SK-N-SH treated with all-trans-retinoic acid at 6 μM for 48 hours (cell line): ENCODE measurements at regions not wholly inside any gene's neighbourhood (a gene's known extent, or its start where the extent isn't known, plus 50 kb on each side); places are given as distances from the start of the nearest gene placed in this dataset.

Experiments used
- ATAC-seq: fragments of 200-7000 bp; cut with Tn5 transposase; 3 replicates; pipeline ENCODE4 v1.9.1; 2020; ENCODE audit warnings: mild to moderate bottlenecking, moderate library complexity
- ARNTL ChIP-seq: fragments of 450-650 bp; formaldehyde crosslinking; IDR thresholded peaks from 2 replicates; pipeline ENCODE4 v1.5.0; 2020; ENCODE audit warnings: low read depth, mild to moderate bottlenecking, moderate library complexity, borderline replicate concordance
- BACH2 ChIP-seq: fragments of 250-450 bp; sonication (Bioruptor Pico); IDR thresholded peaks from 2 replicates; pipeline ENCODE4 v1.9.0; 2021; ENCODE audit warnings: mild to moderate bottlenecking, borderline replicate concordance
- CREB5 ChIP-seq: fragments of 250-450 bp; sonication (Bioruptor Pico); IDR thresholded peaks from 2 replicates; pipeline ENCODE4 v1.5.1; 2020; ENCODE audit warnings: low read depth, mild to moderate bottlenecking, moderate library complexity
- CSDC2 ChIP-seq: fragments of 250-450 bp; sonication (Bioruptor Pico); IDR thresholded peaks from 2 replicates; pipeline ENCODE4 v1.5.0; 2020; ENCODE audit warnings: mild to moderate bottlenecking, moderate library complexity
- CSRNP3 ChIP-seq: fragments of 250-450 bp; sonication (Bioruptor Pico); IDR thresholded peaks from 2 replicates; pipeline ENCODE4 v1.5.1; 2021; ENCODE audit warnings: mild to moderate bottlenecking, moderate library complexity
- GLIS3 ChIP-seq: fragments of 250-450 bp; sonication (Bioruptor Pico); IDR thresholded peaks from 2 replicates; pipeline ENCODE4 v1.5.0; 2020; ENCODE audit warnings: mild to moderate bottlenecking, moderate library complexity
- ISL1 ChIP-seq: fragments of 250-450 bp; sonication (Bioruptor Pico); IDR thresholded peaks from 2 replicates; pipeline ENCODE4 v2.1.2; 2022; ENCODE audit warnings: mild to moderate bottlenecking, moderate library complexity
- OSR1 ChIP-seq: fragments of 250-450 bp; sonication (Bioruptor Pico); IDR thresholded peaks from 2 replicates; pipeline ENCODE4 v1.8.0; 2022; ENCODE audit warnings: moderate library complexity, mild to moderate bottlenecking, inconsistent platforms
- PATZ1 ChIP-seq: fragments of 250-450 bp; sonication (Bioruptor Pico); IDR thresholded peaks from 2 replicates; pipeline ENCODE4 v1.8.0; 2020; ENCODE audit warnings: mild to moderate bottlenecking, moderate library complexity, borderline replicate concordance
- POU6F1 ChIP-seq: fragments of 250-450 bp; sonication (Bioruptor Pico); IDR thresholded peaks from 2 replicates; pipeline ENCODE4 v1.8.0; 2021; ENCODE audit warnings: low read depth, mild to moderate bottlenecking, moderate library complexity, borderline replicate concordance
- PPARA ChIP-seq: fragments of 250-450 bp; sonication (Bioruptor Pico); IDR thresholded peaks from 2 replicates; pipeline ENCODE4 v1.5.0; 2020; ENCODE audit warnings: mild to moderate bottlenecking, borderline replicate concordance
- RARB ChIP-seq: fragments of 250-450 bp; sonication (Bioruptor Pico); IDR thresholded peaks from 2 replicates; pipeline ENCODE4 v1.8.0; 2021; ENCODE audit warnings: mild to moderate bottlenecking, moderate library complexity
- SNAI2 ChIP-seq: fragments of 250-450 bp; sonication (Bioruptor Pico); IDR thresholded peaks from 2 replicates; pipeline ENCODE4 v1.5.0; 2020; ENCODE audit warnings: mild to moderate bottlenecking, moderate library complexity
- TCF4 ChIP-seq: fragments of 250-450 bp; sonication (Bioruptor Pico); IDR thresholded peaks from 2 replicates; pipeline ENCODE4 v1.8.0; 2021; ENCODE audit warnings: mild to moderate bottlenecking, moderate library complexity, borderline replicate concordance
- TOX ChIP-seq: fragments of 250-450 bp; sonication (Bioruptor Pico); IDR thresholded peaks from 2 replicates; pipeline ENCODE4 v1.8.0; 2021; ENCODE audit warnings: mild to moderate bottlenecking, moderate library complexity, borderline replicate concordance
- TSHZ2 ChIP-seq: fragments of 250-450 bp; sonication (Bioruptor Pico); IDR thresholded peaks from 2 replicates; pipeline ENCODE4 v1.5.0; 2020; ENCODE audit warnings: mild to moderate bottlenecking, moderate library complexity
- ZC3H10 ChIP-seq: fragments of 250-450 bp; sonication (Bioruptor Pico); IDR thresholded peaks from 2 replicates; pipeline ENCODE4 v1.5.1; 2021; ENCODE audit warnings: mild to moderate bottlenecking, moderate library complexity
- ZFP3 ChIP-seq: fragments of 250-450 bp; sonication (Bioruptor Pico); IDR thresholded peaks from 2 replicates; pipeline ENCODE4 v1.5.0; 2020; ENCODE audit warnings: mild to moderate bottlenecking, moderate library complexity
- ZFP30 ChIP-seq: fragments of 450-650 bp; formaldehyde crosslinking; IDR thresholded peaks from 2 replicates; pipeline ENCODE4 v1.5.0; 2022; ENCODE audit warnings: mild to moderate bottlenecking, moderate library complexity
- ZNF565 ChIP-seq: fragments of 450-650 bp; formaldehyde crosslinking; conservative IDR thresholded peaks from 2 replicates; pipeline ENCODE4 v1.5.0; 2020; ENCODE audit warnings: low read depth, mild to moderate bottlenecking, moderate library complexity
- ZNF70 ChIP-seq: fragments of 450-650 bp; formaldehyde crosslinking; IDR thresholded peaks from 2 replicates; pipeline ENCODE4 v1.5.0; 2020; ENCODE audit warnings: mild to moderate bottlenecking, moderate library complexity
- ZNF8 ChIP-seq: fragments of 450-650 bp; formaldehyde crosslinking; IDR thresholded peaks from 2 replicates; pipeline ENCODE4 v1.5.0; 2020; ENCODE audit warnings: mild to moderate bottlenecking, moderate library complexity

GRCh38 chr13:85019121-85019520 lies 780.1 kb downstream of the SLITRK6 start:
- no peak for ATAC-seq
- TF ChIP-seq RARB (CRISPR knock-in tag) (no peak), CSDC2 (CRISPR knock-in tag) (no peak), ZFP30 (no peak), TSHZ2 (CRISPR knock-in tag) (no peak), ZNF565 (CRISPR knock-in tag) (no peak), ZNF70 (no peak), GLIS3 (CRISPR knock-in tag) (no peak), SNAI2 (no peak), ZNF8 (no peak), ARNTL (no peak), ISL1 (CRISPR knock-in tag) (no peak), TOX (CRISPR knock-in tag) (no peak), CREB5 (CRISPR knock-in tag) (no peak), TCF4 (CRISPR knock-in tag) (no peak), OSR1 (CRISPR knock-in tag) (no peak), ZFP3 (CRISPR knock-in tag) (no peak), CSRNP3 (no peak), POU6F1 (CRISPR knock-in tag) (no peak), BACH2 (CRISPR knock-in tag) (no peak), ZC3H10 (CRISPR knock-in tag) (no peak)

GRCh38 chr13:85013006-85013405 lies 786.2 kb downstream of the SLITRK6 start:
- no peak for ATAC-seq
- no peak for TF ChIP-seq PPARA
- no peak for TF ChIP-seq ARNTL
- no peak for TF ChIP-seq BACH2 (CRISPR knock-in tag)
- TF ChIP-seq GLIS3 (CRISPR knock-in tag) = no peak
- TF ChIP-seq TOX (CRISPR knock-in tag) = no peak
- TF ChIP-seq CREB5 (CRISPR knock-in tag) = no peak
- TF ChIP-seq CSRNP3 = no peak
- TF ChIP-seq RARB (CRISPR knock-in tag) = no peak
- TF ChIP-seq PATZ1 (CRISPR knock-in tag) = no peak
- TF ChIP-seq, all 23 proteins: peak for 0
